Testis (tissue), 2 donors: ENCODE measurements at regions not wholly inside any gene's neighbourhood (a gene's known extent, or its start where the extent isn't known, plus 50 kb on each side); places are given as distances from the start of the nearest gene placed in this dataset.

Source experiments
- DNase-seq: peaks from one replicate; pipeline ENCODE4 v3.0.0-alpha.2; 2019
- H3K27ac ChIP-seq, 2 donors: fragments of 200-600 bp; sonication (generic); one replicate each; pipeline ENCODE4 v1.5.1; 2019
- H3K27me3 ChIP-seq: fragments of 200-600 bp; sonication (generic); one replicate; pipeline ENCODE4 v1.5.1; 2019
- H3K36me3 ChIP-seq: fragments of 200-600 bp; sonication (generic); one replicate; pipeline ENCODE4 v1.5.1; 2017; ENCODE audit warnings: low read depth; ENCODE audit errors: missing control alignments
- H3K4me1 ChIP-seq: fragments of 200-600 bp; sonication (generic); one replicate; pipeline ENCODE4 v1.5.1; 2019
- H3K4me3 ChIP-seq, 2 donors: fragments of 200-600 bp; sonication (generic); one replicate each; pipeline ENCODE4 v1.5.1; 2017 to 2019
- H3K9me3 ChIP-seq: fragments of 200-600 bp; sonication (generic); one replicate; pipeline ENCODE4 v1.5.1; 2017
- POLR2A ChIP-seq: fragments of 450-650 bp; IDR thresholded peaks from one replicate; pipeline ENCODE4 v1.6.1; 2017; ENCODE audit warnings: antibody characterized with exemption, mild to moderate bottlenecking, moderate library complexity
- WGBS, 2 donors: methylation state at CpG; one replicate each; pipeline ENCODE4 v1.1.5; 2018; 5-methylcytosine and 5-hydroxymethylcytosine counted together
- intact Hi-C: fragments of 100-400 bp; cut with DNase I; formaldehyde crosslinking; loops from one replicate; pipeline ENCODE4 v1.15.1; 2023; ENCODE audit warnings: low total_unique reads
- TF ChIP-seq, protein P1 (sequence below), 3 experiments: fragments of 450-650 bp in 2 of 3; fragments of 200-600 bp in 1 of 3; sonication (generic) in 1 of 3; IDR thresholded peaks; one replicate each; pipeline ENCODE4 v1.5.1; 2016 to 2019; ENCODE audit warnings: antibody characterized with exemption in 3 of 3, mild to moderate bottlenecking in 2 of 3, moderate library complexity in 1 of 3

DNA sequence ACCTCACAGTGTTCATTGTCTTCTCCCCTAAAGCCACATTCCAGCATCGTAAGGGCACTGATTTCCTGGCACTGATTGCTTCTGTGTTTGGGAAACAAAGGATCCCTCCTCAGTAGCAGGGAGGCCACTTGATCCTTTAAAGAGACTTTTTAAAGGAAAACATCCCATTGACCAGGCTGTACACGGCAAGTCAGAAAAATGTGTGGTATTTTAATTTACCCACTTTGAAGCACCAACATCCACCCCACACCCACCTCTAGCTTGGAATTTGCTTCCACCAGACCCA lies 364.9 kb downstream of the SHANK2 start:
- Histone ChIP-seq H3K4me3 (no peak overlapping the region), H3K9me3 (no peaks in the 10 kb centered on the region), H3K27me3 (no peaks in the 10 kb centered on the region), H3K4me1 (peaks cover 6% of the 10 kb centered on the region), H3K36me3 (no peaks in the 10 kb centered on the region), H3K27ac (no peak overlapping the region)
- TF ChIP-seq, protein P1, sequence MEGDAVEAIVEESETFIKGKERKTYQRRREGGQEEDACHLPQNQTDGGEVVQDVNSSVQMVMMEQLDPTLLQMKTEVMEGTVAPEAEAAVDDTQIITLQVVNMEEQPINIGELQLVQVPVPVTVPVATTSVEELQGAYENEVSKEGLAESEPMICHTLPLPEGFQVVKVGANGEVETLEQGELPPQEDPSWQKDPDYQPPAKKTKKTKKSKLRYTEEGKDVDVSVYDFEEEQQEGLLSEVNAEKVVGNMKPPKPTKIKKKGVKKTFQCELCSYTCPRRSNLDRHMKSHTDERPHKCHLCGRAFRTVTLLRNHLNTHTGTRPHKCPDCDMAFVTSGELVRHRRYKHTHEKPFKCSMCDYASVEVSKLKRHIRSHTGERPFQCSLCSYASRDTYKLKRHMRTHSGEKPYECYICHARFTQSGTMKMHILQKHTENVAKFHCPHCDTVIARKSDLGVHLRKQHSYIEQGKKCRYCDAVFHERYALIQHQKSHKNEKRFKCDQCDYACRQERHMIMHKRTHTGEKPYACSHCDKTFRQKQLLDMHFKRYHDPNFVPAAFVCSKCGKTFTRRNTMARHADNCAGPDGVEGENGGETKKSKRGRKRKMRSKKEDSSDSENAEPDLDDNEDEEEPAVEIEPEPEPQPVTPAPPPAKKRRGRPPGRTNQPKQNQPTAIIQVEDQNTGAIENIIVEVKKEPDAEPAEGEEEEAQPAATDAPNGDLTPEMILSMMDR (IDR thresholded peaks at IDR 0.05): no peak
- no peak for TF ChIP-seq POLR2A
- 78 to 79% methylated on average over 2 of the region's 2 CpGs for WGBS, 2 donors
- intact Hi-C loops: no loop called here
- no peak for DNase-seq

GRCh38 chr11:70888061-70888460 lies 364.3 kb downstream of the SHANK2 start:
- Histone ChIP-seq H3K9me3 (no peaks in the 10 kb centered on the region), H3K27ac (no peak overlapping the region), H3K4me1 (peaks cover 6% of the 10 kb centered on the region), H3K27me3 (no peaks in the 10 kb centered on the region), H3K36me3 (no peaks in the 10 kb centered on the region), H3K4me3 (no peak overlapping the region)
- intact Hi-C loops: no loop called here
- no peak for DNase-seq
- TF ChIP-seq, protein P1 (IDR thresholded peaks at IDR 0.05): no peak
- no peak for TF ChIP-seq POLR2A
- 85 to 86% methylated on average over 6 of the region's 6 CpGs for WGBS, 2 donors

DNA sequence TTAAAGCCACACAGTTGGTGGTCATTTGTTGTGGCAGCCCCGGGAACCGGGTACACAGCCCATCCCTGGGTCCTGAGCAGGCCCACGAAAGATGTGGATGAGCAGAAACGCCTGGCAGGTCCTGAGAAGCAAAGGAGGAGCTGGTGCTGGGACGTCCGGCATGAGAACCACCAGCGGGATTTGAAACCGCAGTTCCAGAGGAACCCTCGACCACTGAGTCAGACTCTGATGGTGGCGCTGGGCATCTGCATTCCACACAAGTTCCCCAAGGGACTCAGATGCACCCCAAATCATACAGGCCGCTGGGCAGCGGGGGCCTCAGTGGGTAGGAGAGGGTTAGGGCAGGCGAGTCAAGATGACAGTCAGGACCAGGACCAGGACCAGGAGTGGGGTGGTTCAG lies 363.0 kb downstream of the SHANK2 start:
- intact Hi-C loops: no loop called here
- 85 to 93% methylated on average over 11 to 13 of the region's 13 CpGs for WGBS, 2 donors

DNA sequence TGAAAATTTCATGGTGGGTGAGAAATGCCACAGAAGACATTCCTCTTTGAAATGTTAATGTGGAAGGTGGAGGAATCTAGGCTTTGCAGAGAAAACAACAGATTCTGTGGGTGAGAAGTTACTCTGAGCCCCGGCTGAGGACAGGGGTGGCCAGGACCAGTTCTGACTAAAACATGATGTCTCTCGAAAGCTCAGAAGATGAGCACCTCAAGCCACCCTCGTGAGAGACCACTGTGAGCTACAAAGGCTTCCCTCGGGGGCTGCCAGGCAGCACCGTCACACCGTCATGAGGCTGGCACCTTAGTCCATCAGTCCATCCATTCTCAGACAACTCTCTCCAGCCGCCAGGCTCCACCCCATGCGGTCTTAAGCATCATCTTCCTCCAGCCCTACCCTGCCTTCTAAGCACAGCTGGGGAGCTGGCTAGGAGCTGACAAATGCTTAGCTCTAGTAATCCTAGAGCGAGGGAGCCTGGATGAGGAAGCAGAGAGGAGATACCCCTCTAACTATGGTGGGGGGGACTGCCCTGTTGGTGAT lies 360.5 kb downstream of the SHANK2 start:
- no peaks in the 10 kb centered on the region for H3K4me1 ChIP-seq
- no peak overlapping the region for H3K27ac ChIP-seq
- H3K36me3 ChIP-seq: no peaks in the 10 kb centered on the region
- no peaks in the 10 kb centered on the region for H3K9me3 ChIP-seq
- intact Hi-C loops: no loop called here
- no peak for TF ChIP-seq POLR2A
- TF ChIP-seq, protein P1 (IDR thresholded peaks at IDR 0.05): no peak
- 90 to 91% methylated on average over 9 of the region's 9 CpGs for WGBS, 2 donors
- no peak overlapping the region for H3K4me3 ChIP-seq
- no peak for DNase-seq
- no peaks in the 10 kb centered on the region for H3K27me3 ChIP-seq

More for the DNA sequence above, 363.0 kb downstream of the SHANK2 start:
- Histone ChIP-seq H3K4me1 (no peaks in the 10 kb centered on the region), H3K4me3 (no peak overlapping the region), H3K9me3 (no peaks in the 10 kb centered on the region), H3K36me3 (no peaks in the 10 kb centered on the region), H3K27me3 (no peaks in the 10 kb centered on the region), H3K27ac (no peak overlapping the region)
- no peak for TF ChIP-seq POLR2A
- TF ChIP-seq, protein P1 (IDR thresholded peaks at IDR 0.05): no peak
- DNase-seq: no peak

- TF ChIP-seq POLR2A: no peak
- TF ChIP-seq, protein P1 (IDR thresholded peaks at IDR 0.05): no peak
- intact Hi-C loops: no loop called here
- 57 to 73% methylated on average over 5 of the region's 5 CpGs for WGBS, 2 donors
Measured at GRCh38 chr11:70892889-70893288, 359.5 kb downstream of the SHANK2 start.

More at GRCh38 chr11:70892889-70893288, 359.5 kb downstream of the SHANK2 start:
- no peaks in the 10 kb centered on the region for H3K4me1 ChIP-seq
- DNase-seq: no peak
- no peaks in the 10 kb centered on the region for H3K36me3 ChIP-seq
- no peak overlapping the region for H3K27ac ChIP-seq
- H3K4me3 ChIP-seq: no peak overlapping the region
- H3K27me3 ChIP-seq: no peaks in the 10 kb centered on the region
- no peaks in the 10 kb centered on the region for H3K9me3 ChIP-seq
